ENCODE measurements at regions not wholly inside any gene's neighbourhood (a gene's known extent, or its start where the extent isn't known, plus 50 kb on each side); places are given as distances from the start of the nearest gene placed in this dataset.
"Not testable (repeated sequence)": the region's sequence is repeated elsewhere in the genome, so short reads cannot be mapped to it uniquely, and the experiment has no call there.

- peak; percentile 55 for DNase-seq
Observed at GRCh38 chr16:26665166-26665939, 401.4 kb upstream of the C16orf82 start.

DNA sequence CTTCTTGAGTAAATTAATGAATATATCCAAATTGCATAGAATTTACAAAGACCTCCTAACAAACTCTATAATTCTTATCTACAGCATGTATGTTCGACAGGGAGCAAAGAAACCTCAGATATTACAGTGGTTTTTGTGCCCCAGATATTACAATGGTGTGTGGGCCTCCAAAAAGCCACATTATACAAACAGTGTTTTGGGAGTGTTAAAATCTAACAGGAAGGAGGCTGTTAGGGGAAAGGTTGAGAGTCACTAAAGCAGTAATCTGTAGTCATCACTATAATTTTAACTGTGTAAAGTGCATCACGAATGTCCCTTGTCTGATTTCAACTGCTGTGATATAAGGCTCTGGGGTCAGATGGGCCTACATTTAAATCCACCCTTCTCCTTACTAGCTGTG is 400.2 kb upstream of the C16orf82 start:
- DNase-seq, result no peak

DNA sequence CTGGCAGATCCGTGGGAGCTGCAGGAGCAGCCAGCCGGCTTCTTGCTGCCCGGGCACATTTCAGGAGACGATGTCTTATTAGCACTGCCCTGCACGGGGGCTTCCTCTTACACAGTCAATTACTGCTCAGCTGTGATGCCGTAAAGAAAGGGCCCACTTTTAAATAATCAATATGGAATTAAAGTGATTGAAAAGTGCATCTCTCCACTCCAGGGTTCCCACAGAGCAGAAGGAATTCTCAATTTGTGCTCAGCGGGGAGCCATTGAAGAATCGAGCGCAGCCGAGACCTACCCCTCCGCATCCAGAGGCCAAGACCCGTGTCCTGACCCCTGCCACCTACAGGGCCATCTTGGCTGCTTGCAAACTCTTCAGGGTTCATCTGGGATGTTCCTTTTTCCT is 399.4 kb upstream of the C16orf82 start:
- no peak for DNase-seq

DNA sequence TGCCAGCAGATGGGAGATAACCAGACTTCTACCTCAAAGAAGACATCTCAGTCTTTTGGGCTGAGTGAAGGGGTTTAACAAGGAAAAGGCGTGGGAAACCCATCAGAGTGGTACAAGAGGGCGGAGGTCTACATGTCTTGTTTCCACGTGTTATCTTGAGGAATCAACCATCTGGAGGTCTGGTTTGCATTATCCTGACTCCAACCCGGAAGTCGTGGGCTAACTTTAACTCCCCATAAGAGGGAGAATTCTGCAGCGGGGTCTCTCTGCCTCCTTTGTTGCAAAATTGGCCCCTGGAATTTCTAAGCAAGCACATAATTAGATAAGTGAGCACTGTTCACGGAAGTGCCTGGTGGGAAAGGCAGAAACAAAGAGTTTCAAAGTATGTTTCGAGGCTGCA is 398.7 kb upstream of the C16orf82 start:
- DNase-seq, result no peak

DNA sequence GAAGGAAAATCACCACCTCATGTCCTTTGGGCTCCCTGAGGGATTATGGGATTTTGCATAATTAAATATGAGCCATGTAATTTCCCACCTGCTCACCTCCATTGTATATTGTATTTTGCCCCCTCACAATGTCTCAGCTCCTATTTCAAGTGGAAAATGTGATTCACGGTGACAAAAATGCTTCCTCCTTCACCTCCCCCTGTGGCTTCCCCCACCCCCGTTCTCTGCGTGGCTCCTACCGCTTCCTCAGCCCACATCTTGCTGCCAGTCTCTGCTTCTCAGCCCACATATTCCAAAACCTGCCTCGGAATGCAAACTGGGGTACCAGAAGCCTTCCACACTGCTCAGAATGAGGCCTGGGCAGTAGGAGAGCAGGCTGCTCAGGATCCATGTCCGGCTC is 394.5 kb upstream of the C16orf82 start:
- no peak for DNase-seq

- no peak for DNase-seq
Observed at GRCh38 chr16:26673011-26673410, 393.7 kb upstream of the C16orf82 start.

DNA sequence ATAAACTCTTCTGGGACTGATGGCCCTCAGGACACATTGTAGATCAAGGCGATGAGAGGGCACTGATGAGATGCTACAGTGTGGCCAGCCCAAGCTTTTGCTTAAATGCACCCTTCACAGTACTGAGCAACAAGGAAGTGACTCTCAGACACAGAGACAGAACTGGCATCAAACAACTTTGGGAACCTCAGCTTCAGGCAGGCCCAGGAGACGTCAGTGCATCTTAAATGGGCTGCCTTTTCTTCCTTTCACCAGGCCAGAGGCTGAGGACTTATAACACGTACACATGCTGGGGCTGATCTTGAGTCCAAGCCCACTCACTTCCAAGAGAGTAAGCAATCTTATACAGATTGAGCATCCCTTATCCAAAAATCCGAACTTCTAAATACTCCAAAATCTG is 386.1 kb upstream of the C16orf82 start:
- DNase-seq, result no peak

DNA sequence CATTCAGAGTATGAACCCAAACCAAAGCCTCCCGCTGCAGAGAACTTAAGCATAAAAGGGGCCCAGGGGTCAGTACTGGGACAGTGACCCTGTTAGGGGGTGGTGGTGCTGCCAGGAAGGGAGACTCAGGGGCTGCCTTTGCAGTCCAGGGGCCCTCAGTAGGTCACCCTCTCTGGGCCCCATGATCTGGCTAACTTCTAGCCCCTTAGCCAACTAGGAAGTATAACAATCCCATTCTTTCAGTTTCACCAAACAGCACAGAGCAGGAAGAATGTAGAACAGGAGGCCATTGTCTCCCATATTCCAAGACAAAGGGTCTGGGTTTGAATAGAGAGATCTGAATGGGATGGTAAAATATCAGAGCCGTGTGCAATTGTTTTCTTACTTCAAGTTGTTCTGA is 378.6 kb upstream of the C16orf82 start:
- no peak for DNase-seq

- no peak for DNase-seq
Observed at GRCh38 chr16:26688699-26689098, 378.0 kb upstream of the C16orf82 start.

GRCh38 chr16:26692658-26693057 is 374.1 kb upstream of the C16orf82 start:
- no peak for DNase-seq

- DNase-seq, result no peak
Observed at GRCh38 chr16:26697807-26698206, 368.9 kb upstream of the C16orf82 start.

DNA sequence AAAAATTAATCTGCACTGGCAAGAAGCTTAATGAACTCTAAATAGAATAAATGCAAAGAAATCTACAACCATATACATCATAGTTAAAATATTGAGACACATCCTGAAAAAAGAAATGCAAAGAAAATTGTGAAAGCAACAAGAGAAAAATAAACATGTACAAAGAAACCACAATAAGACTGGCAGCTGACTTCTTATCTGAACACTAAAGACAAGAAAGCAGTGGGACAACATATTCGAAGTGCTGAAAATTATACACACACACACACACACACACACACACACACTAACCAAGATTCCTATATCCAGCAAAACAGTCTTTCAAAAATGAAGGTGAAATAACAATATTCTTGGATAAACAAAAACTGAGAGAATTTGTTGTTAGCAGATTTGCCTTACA is 366.5 kb upstream of the C16orf82 start:
- DNase-seq, result no peak

DNA sequence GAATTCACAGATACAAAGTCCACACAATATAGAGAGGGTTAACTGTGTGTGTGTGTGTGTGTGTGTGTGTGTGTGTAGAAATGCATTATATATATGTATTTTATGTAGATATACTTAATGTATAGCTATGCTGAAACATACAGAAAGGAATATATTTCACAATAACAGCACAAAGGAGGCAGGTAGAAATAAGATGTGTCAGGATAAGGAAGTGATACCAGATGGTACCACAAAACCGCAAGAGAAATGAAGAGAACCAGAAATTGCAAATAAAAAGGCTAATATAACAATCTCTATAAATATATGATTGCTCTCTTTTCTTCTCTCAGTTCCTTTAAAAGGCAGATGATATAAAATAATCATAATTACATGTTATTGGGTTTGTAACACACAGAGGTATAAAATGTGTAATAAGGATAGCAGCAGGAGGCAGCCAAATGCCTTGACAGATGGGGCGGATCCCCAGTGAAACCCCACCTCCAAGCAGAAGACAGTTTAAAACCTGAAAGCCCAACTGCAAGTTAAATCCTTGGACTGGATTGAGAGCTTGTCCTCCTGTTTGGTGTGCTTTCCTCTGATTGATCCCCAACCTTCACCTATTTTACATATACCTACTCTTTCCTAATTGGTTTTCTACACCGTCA is 365.4 kb upstream of the C16orf82 start:
- DNase-seq, result no peak

DNA sequence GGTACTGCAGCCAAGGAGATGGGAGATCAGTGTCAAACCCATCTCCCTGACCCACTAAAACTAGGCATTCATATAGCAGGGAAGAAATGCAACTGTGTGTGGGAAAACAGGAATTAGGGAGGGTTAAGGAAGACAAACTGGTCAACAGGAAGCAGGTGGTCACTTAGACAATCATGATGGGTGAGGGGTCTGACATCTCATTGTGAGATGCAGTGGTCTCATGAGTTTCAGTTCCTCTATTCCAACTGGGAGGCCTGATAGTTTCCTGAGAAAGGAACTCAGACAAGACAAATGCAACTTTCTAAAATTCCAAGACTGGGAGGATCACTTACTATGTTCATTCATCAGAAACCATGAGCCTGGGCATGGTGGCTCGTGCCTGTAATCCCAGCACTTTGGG is 361.4 kb upstream of the C16orf82 start:
- DNase-seq, result no peak

- no peak for DNase-seq
Observed at GRCh38 chr16:26708428-26708827, 358.3 kb upstream of the C16orf82 start.

DNA sequence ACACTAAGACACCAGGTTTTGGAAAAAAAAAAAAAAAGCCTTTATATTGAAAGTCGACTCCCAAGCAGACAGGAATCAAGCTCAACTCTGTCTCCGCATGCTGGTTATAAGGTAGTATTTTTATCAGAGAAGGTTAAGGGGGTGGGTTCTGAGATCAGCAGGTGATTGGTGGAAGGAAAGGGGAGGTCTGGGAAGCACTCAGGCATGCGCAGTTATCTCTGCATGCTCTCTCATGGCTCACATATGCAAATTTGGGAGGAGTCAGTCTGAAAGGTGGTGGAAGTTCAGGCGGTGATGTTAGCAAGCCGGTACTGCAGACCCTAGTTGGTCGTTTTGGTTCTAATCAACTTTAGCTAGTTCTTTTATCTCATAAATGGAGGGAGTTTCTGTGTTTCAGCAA is 357.6 kb upstream of the C16orf82 start:
- DNase-seq, result no peak

- DNase-seq, result no peak
Observed at GRCh38 chr16:26709754-26710153, 357.0 kb upstream of the C16orf82 start.

- DNase-seq, result no peak
Observed at GRCh38 chr16:26710450-26710849, 356.3 kb upstream of the C16orf82 start.

DNA sequence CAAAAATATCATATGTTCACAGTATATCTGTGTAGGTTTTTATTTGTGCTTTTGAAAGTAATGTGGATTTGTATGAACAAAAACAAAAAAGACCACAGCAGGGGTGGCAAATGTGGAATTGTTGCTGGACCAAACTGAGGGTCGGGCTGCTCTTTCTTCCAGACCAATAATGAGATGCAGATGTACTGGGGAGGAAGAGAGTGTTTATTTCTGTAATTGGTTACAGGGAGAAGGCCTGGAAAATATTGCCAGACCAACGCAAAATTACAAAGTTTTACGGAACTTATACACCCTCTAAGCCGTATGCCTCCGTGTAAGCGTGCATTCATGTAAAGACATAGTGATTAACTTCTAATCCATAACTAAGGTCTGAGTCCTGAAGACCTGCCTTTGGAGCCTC is 353.9 kb upstream of the C16orf82 start:
- no peak for DNase-seq

DNA sequence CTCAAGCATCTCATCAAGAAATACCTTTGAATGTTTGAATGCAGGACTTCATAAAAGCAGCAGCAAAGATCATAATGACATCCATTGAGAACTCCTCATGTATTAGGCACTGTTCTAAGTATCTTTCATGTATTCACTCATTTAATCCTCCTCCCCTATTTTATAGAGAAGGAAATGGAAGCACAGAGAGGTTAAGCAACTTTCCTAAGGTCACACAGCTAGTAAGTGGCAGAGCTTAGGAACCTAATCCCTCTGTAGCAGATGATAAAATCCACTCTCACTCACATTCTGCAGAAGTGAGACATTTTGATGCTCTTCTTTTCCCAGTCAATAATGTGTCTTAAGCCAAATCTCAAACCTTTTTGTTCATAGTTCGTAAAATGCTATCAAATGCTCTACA is 350.8 kb upstream of the C16orf82 start:
- DNase-seq, result no peak

DNA sequence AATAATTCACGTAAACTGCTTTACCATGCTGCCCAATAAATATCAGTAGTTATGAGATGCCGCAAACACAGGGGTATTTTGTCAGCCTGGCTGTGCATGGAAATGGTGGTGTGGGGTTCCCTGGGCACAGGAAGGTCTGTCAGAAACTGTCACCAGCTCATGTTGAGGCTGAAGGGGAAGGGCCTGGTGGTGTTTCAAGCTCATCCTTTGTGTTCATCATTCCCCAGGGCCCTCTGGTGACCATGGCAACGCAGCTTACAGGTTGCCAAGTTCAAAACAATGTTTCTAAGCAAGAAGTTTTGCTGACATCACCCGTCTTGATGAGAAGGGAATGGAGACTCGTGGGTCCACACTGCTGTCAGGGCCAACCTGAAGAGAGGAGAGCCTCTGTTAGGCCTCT is 348.9 kb upstream of the C16orf82 start:
- DNase-seq, result no peak

DNA sequence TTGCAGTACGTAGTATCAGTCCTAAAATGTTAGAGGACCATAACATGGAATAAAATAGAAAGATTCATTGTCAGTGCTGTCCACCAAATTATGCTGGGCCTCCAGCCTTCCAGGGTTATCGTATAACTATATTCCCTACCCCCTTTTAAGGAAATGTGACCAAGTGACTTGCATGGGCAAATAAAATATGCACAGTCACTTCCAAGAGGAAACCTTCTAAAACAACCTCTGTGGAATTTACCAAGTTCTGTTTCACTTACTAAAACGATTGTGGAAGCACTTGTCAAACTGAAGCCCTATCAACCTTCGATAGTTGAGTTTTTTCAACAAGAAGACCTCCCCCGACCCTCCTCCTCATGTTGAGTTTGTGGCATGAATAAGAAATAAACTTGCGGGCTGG is 345.4 kb upstream of the C16orf82 start:
- DNase-seq, result no peak

- not testable (repeated sequence) for DNase-seq
Observed at GRCh38 chr16:26721957-26722356, 344.8 kb upstream of the C16orf82 start.

GRCh38 chr16:26724189-26724588 is 342.5 kb upstream of the C16orf82 start:
- no peak for DNase-seq

GRCh38 chr16:26727848-26728247 is 338.9 kb upstream of the C16orf82 start:
- DNase-seq, result no peak

Data from NCI-H146 (cell line).